ENCODE measurements at regions not wholly inside any gene's neighbourhood (a gene's known extent, or its start where the extent isn't known, plus 50 kb on each side); places are given as distances from the start of the nearest gene placed in this dataset.

DNA sequence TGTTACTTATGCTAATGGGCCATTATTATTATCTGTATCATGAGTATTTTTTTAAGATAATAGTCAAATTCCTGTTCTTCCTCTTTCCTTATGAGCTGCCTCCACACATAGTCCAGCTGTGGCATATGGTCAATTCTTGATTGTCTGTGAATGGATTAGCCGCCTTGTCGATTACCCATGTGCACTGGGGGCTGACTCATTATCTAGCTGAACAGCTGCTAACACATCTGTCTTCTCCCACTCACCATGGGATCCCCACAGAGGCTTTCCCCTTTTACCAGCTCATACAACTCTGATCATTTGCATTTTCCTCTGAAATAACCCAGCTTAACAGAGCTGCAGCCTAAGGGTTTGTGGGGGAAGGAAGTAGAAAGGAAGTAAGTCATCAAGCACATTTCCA is 915.0 kb downstream of the CDH11 start:
- DNase-seq (ENCODE audit: extremely low spot score in 2 of 2) = no peak
- Histone ChIP-seq H3K4me3 (no peak overlapping the region), H3K27ac (no peak overlapping the region), H3K36me3 (no peaks in the 10 kb centered on the region), H3K9me3 (no peaks in the 10 kb centered on the region), H3K27me3 (no peaks in the 10 kb centered on the region), H3K4me1 (no peaks in the 10 kb centered on the region)
- intact Hi-C loops (cut with DNase I) = no loop called here
- TF ChIP-seq POLR2A (IDR thresholded peaks at IDR 0.05) = no peak
- TF ChIP-seq POLR2AphosphoS5 (IDR thresholded peaks at IDR 0.05; ENCODE audit: insufficient read depth in 1 of 2, low read depth in 1 of 2) = no peak

DNA sequence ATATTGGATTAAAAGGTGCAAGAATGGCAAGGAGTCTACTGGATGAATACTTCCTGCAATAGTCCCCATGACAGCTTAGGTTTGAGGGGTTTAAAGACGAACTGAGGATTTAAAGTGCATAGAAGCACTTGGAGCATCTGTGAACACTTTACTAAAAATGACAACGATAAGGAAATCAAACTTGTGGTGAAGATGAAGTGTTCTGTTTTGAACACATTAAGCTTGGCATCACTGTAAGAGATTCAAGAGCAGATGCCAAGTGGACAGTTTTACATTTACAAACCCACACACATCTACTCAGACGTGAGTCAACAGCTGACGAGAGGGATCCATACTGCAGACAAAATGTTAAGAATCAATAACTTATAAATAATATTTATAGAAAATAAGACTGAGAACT is 918.7 kb downstream of the CDH11 start:
- Histone ChIP-seq H3K9me3 (no peaks in the 10 kb centered on the region), H3K27ac (no peak overlapping the region), H3K27me3 (no peaks in the 10 kb centered on the region), H3K36me3 (no peaks in the 10 kb centered on the region), H3K4me3 (no peak overlapping the region), H3K4me1 (no peaks in the 10 kb centered on the region)
- intact Hi-C loops (cut with DNase I) = no loop called here
- DNase-seq (ENCODE audit: extremely low spot score in 2 of 2) = no peak
- TF ChIP-seq, protein P1, sequence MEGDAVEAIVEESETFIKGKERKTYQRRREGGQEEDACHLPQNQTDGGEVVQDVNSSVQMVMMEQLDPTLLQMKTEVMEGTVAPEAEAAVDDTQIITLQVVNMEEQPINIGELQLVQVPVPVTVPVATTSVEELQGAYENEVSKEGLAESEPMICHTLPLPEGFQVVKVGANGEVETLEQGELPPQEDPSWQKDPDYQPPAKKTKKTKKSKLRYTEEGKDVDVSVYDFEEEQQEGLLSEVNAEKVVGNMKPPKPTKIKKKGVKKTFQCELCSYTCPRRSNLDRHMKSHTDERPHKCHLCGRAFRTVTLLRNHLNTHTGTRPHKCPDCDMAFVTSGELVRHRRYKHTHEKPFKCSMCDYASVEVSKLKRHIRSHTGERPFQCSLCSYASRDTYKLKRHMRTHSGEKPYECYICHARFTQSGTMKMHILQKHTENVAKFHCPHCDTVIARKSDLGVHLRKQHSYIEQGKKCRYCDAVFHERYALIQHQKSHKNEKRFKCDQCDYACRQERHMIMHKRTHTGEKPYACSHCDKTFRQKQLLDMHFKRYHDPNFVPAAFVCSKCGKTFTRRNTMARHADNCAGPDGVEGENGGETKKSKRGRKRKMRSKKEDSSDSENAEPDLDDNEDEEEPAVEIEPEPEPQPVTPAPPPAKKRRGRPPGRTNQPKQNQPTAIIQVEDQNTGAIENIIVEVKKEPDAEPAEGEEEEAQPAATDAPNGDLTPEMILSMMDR (IDR thresholded peaks at IDR 0.05) = no peak
- no peak for TF ChIP-seq POLR2A (IDR thresholded peaks at IDR 0.05)
- TF ChIP-seq POLR2AphosphoS5 (IDR thresholded peaks at IDR 0.05; ENCODE audit: insufficient read depth in 1 of 2, low read depth in 1 of 2) = no peak

DNA sequence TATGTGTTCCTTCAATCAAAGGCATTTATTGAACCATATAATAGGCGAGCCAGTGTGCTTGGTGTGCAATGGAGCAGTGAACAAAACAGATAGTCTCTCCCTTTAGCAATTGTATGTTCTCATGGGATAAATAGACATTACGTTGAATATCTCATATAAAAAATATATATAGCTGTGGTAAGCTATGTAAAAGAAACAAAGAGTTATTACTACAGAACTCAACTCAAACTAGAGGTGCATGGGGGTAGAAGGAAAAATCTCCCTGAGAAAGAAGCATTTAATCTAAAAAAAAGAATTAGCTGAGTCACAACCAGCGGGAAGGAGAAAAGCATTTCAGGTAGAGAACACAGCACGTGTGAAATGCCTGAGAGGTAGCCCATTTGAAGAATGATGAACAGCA is 919.3 kb downstream of the CDH11 start:
- Histone ChIP-seq H3K4me3 (no peak overlapping the region), H3K27me3 (no peaks in the 10 kb centered on the region), H3K9me3 (no peaks in the 10 kb centered on the region), H3K36me3 (no peaks in the 10 kb centered on the region), H3K4me1 (no peaks in the 10 kb centered on the region), H3K27ac (no peak overlapping the region)
- DNase-seq (ENCODE audit: extremely low spot score in 2 of 2) = no peak
- intact Hi-C loops (cut with DNase I) = no loop called here
- TF ChIP-seq POLR2A (IDR thresholded peaks at IDR 0.05) (no peak), POLR2AphosphoS5 (IDR thresholded peaks at IDR 0.05; ENCODE audit: insufficient read depth in 1 of 2, low read depth in 1 of 2) (no peak)

DNA sequence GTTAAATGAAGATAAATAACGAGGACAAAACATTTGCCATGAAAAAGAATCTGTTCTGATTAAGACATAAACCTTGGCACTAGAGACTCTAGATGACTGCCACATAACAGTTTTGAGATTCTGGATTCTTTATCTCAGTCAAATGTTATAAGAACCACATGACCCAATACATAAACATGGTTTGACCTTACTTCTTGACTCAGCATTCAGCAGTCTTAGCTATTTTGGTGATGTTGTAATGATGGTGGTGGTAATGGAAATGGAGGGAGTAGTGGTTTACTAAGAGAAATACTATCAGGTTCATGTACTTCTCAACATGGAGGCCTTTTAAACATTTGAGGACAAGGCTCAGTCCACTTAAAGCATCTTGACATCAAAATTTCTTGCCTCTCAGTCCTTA is 925.4 kb downstream of the CDH11 start:
- no peaks in the 10 kb centered on the region for H3K9me3 ChIP-seq
- no peaks in the 10 kb centered on the region for H3K4me1 ChIP-seq
- TF ChIP-seq POLR2AphosphoS5 (IDR thresholded peaks at IDR 0.05; ENCODE audit: insufficient read depth in 1 of 2, low read depth in 1 of 2) (no peak), POLR2A (IDR thresholded peaks at IDR 0.05) (no peak)
- TF ChIP-seq, protein P1 (IDR thresholded peaks at IDR 0.05) = no peak
- no peaks in the 10 kb centered on the region for H3K36me3 ChIP-seq
- no peak overlapping the region for H3K27ac ChIP-seq
- no peaks in the 10 kb centered on the region for H3K27me3 ChIP-seq
- intact Hi-C loops (cut with DNase I) = no loop called here
- H3K4me3 ChIP-seq = no peak overlapping the region
- DNase-seq (ENCODE audit: extremely low spot score in 2 of 2) = no peak

DNA sequence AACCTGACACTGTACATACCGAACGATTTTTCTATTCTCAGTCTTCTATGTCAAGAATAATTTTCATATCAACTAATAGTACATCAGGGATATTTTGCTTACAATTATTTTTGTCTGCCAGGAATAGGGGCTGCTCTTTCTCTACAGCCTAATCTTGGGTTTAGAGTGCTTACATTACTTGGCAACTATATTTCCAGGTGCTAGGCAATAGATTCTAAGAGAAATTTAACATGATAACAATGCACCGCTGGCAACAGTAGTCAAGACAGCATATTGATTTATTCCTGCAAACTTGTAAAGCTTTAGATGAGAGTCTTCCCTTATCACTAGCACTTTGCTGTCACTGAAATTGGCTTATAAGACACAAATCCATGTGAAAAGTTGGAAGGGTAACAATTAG is 935.9 kb downstream of the CDH11 start:
- Histone ChIP-seq H3K4me1 (no peaks in the 10 kb centered on the region), H3K27me3 (no peaks in the 10 kb centered on the region), H3K9me3 (no peaks in the 10 kb centered on the region), H3K27ac (no peak overlapping the region), H3K4me3 (no peak overlapping the region), H3K36me3 (no peaks in the 10 kb centered on the region)
- no peak for TF ChIP-seq POLR2A (IDR thresholded peaks at IDR 0.05)
- intact Hi-C loops (cut with DNase I) = no loop called here
- no peak for DNase-seq (ENCODE audit: extremely low spot score in 2 of 2)

DNA sequence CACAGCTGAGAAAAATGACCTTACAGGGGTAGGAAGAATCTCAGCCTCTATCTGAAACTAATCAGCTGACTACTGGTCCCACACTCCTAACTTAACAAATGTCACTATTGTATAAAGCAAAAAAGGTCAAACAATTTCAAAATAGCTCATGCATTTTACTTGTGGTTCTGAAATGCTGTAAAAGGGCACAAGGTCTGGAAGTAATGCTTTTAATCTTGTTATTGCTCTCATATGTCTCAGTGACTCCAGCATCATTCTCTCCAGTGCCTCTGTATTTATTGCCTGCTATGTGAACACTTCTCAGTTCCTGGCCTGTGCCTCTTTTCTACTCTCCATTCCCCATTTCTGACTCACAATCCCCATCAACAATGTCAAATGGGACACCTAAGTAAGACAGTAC is 937.7 kb downstream of the CDH11 start:
- Histone ChIP-seq H3K36me3 (no peaks in the 10 kb centered on the region), H3K9me3 (no peaks in the 10 kb centered on the region), H3K27ac (no peak overlapping the region), H3K4me1 (no peaks in the 10 kb centered on the region), H3K27me3 (no peaks in the 10 kb centered on the region), H3K4me3 (no peak overlapping the region)
- intact Hi-C loops (cut with DNase I) = loop anchor here (5.0 kb wide), 1 partner anchor 1838 kb away; no protein-coding TSS in a partner anchor
- DNase-seq (ENCODE audit: extremely low spot score in 2 of 2) = no peak
- no peak for TF ChIP-seq POLR2A (IDR thresholded peaks at IDR 0.05)
- no peak for TF ChIP-seq POLR2AphosphoS5 (IDR thresholded peaks at IDR 0.05; ENCODE audit: insufficient read depth in 1 of 2, low read depth in 1 of 2)
- TF ChIP-seq, protein P1 (IDR thresholded peaks at IDR 0.05) = no peak

Measured in vagina (tissue), 2 donors.